SH-SY5Y (cell line): ENCODE measurements at regions not wholly inside any gene's neighbourhood (a gene's known extent, or its start where the extent isn't known, plus 50 kb on each side); places are given as distances from the start of the nearest gene placed in this dataset.

ENCODE experiments used
- GATA2 ChIP-seq: IDR thresholded peaks from 2 replicates; pipeline ENCODE4 v1.6.1; 2011; ENCODE audit warnings: mild to moderate bottlenecking, low read depth, low read length
- GATA3 ChIP-seq: IDR thresholded peaks from 2 replicates; pipeline ENCODE4 v1.6.1; 2011; ENCODE audit warnings: low read depth, mild to moderate bottlenecking, low read length, moderate library complexity

- TF ChIP-seq GATA3 (no peak), GATA2 (no peak)
Measured at GRCh38 chr18:49721981-49722380, 91.4 kb downstream of the ACAA2 start.
